ENCODE measurements at regions not wholly inside any gene's neighbourhood (a gene's known extent, or its start where the extent isn't known, plus 50 kb on each side); places are given as distances from the start of the nearest gene placed in this dataset.

GRCh38 chr3:10697918-10698317, 118.1 kb upstream of the SLC6A11 start:
- ChIA-PET POLR2A (ENCODE audit: low non-redundant PET) (no interaction called here), CTCF (no interaction called here)
- Histone ChIP-seq H3K4me1 (ENCODE audit: insufficient read depth, low read length, poor library complexity, severe bottlenecking) (no peaks in the 10 kb centered on the region), H3K36me3 (ENCODE audit: insufficient read depth, low read length, poor library complexity, severe bottlenecking) (no peaks in the 10 kb centered on the region), H3K9me3 (ENCODE audit: low read depth, low read length, poor library complexity, severe bottlenecking) (no peaks in the 10 kb centered on the region), H3K4me3 (ENCODE audit: low read depth, low read length, poor library complexity, severe bottlenecking) (no peak overlapping the region), H3K27me3 (replicated peaks; ENCODE audit: insufficient read depth, low read depth, low read length, poor library complexity) (peaks cover 6% of the 10 kb centered on the region), H3K27ac (ENCODE audit: low read depth, low read length, poor library complexity, severe bottlenecking) (no peak overlapping the region)
- no peak for TF ChIP-seq CTCF (conservative IDR thresholded peaks at IDR 0.05; ENCODE audit: low read depth, low read length)
- no peak for TF ChIP-seq EZH2 (IDR thresholded peaks at IDR 0.05; ENCODE audit: borderline replicate concordance, low read depth, low read length, poor library complexity, severe bottlenecking)
- DNase-seq (ENCODE audit: low spot score), result peak; percentile 13
- intact Hi-C loops (cut with micrococcal nuclease; ENCODE audit: unreplicated experiment), result no loop called here
- BruUV-seq (replicated peaks), result no TSS peak

- Histone ChIP-seq H3K36me3 (ENCODE audit: insufficient read depth, low read length, poor library complexity, severe bottlenecking) (no peaks in the 10 kb centered on the region), H3K27ac (ENCODE audit: low read depth, low read length, poor library complexity, severe bottlenecking) (no peak overlapping the region), H3K4me3 (ENCODE audit: low read depth, low read length, poor library complexity, severe bottlenecking) (no peak overlapping the region), H3K27me3 (replicated peaks; ENCODE audit: insufficient read depth, low read depth, low read length, poor library complexity) (peaks cover 16% of the 10 kb centered on the region), H3K9me3 (ENCODE audit: low read depth, low read length, poor library complexity, severe bottlenecking) (no peaks in the 10 kb centered on the region), H3K4me1 (ENCODE audit: insufficient read depth, low read length, poor library complexity, severe bottlenecking) (no peaks in the 10 kb centered on the region)
- no TSS peak for BruUV-seq (replicated peaks)
- TF ChIP-seq EZH2 (IDR thresholded peaks at IDR 0.05; ENCODE audit: borderline replicate concordance, low read depth, low read length, poor library complexity, severe bottlenecking) (no peak), CTCF (conservative IDR thresholded peaks at IDR 0.05; ENCODE audit: low read depth, low read length) (no peak)
- no peak for DNase-seq (ENCODE audit: low spot score)
- POLR2A ChIA-PET (ENCODE audit: low non-redundant PET), result no interaction called here
- CTCF ChIA-PET, result interaction anchor here (0.6 kb wide), 1 partner anchor 357 kb away, joined by 3 read pairs; no protein-coding TSS in a partner anchor
- intact Hi-C loops (cut with micrococcal nuclease; ENCODE audit: unreplicated experiment), result no loop called here
Measured at GRCh38 chr3:10700821-10701220, 115.2 kb upstream of the SLC6A11 start.

GRCh38 chr3:10702961-10703740, 112.9 kb upstream of the SLC6A11 start:
- H3K4me3 ChIP-seq (ENCODE audit: low read depth, low read length, poor library complexity, severe bottlenecking), result no peak overlapping the region
- H3K27me3 ChIP-seq (replicated peaks; ENCODE audit: insufficient read depth, low read depth, low read length, poor library complexity), result peaks cover 36% of the 10 kb centered on the region
- POLR2A ChIA-PET (ENCODE audit: low non-redundant PET), result no interaction called here

More at GRCh38 chr3:10702961-10703740, 112.9 kb upstream of the SLC6A11 start:
- Histone ChIP-seq H3K27ac (ENCODE audit: low read depth, low read length, poor library complexity, severe bottlenecking) (no peak overlapping the region), H3K4me1 (ENCODE audit: insufficient read depth, low read length, poor library complexity, severe bottlenecking) (no peaks in the 10 kb centered on the region), H3K36me3 (ENCODE audit: insufficient read depth, low read length, poor library complexity, severe bottlenecking) (no peaks in the 10 kb centered on the region), H3K9me3 (ENCODE audit: low read depth, low read length, poor library complexity, severe bottlenecking) (no peaks in the 10 kb centered on the region)
- CTCF ChIA-PET, result no interaction called here
- TF ChIP-seq CTCF (conservative IDR thresholded peaks at IDR 0.05; ENCODE audit: low read depth, low read length) (no peak), EZH2 (IDR thresholded peaks at IDR 0.05; ENCODE audit: borderline replicate concordance, low read depth, low read length, poor library complexity, severe bottlenecking) (no peak)
- no TSS peak for BruUV-seq (replicated peaks)
- DNase-seq (ENCODE audit: low spot score), result peak; percentile 44
- intact Hi-C loops (cut with micrococcal nuclease; ENCODE audit: unreplicated experiment), result no loop called here

Measured in A673 (cell line).